ENCODE measurements at regions not wholly inside any gene's neighbourhood (a gene's known extent, or its start where the extent isn't known, plus 50 kb on each side); places are given as distances from the start of the nearest gene placed in this dataset.

- DNase-seq, result no peak
- Mint-ChIP-seq H3K4me3 (ENCODE audit: unreplicated experiment) (no peak overlapping the region), H3K9me3 (ENCODE audit: unreplicated experiment) (peaks cover 1% of the 10 kb centered on the region), H3K27ac (ENCODE audit: unreplicated experiment) (no peak overlapping the region), H3K36me3 (ENCODE audit: unreplicated experiment) (peaks cover 5% of the 10 kb centered on the region), H3K27me3 (ENCODE audit: unreplicated experiment) (no peaks in the 10 kb centered on the region), H3K4me1 (ENCODE audit: low read depth, unreplicated experiment) (no peaks in the 10 kb centered on the region)
- no peak for TF ChIP-seq CTCF (IDR thresholded peaks at IDR 0.05; ENCODE audit: partially characterized antibody, unreplicated experiment)
These were observed 146.9 kb upstream of the RAB11FIP2 start for GRCh38 chr10:118193642-118194041.

- H3K27me3 Mint-ChIP-seq (ENCODE audit: unreplicated experiment), result no peaks in the 10 kb centered on the region
- H3K4me1 Mint-ChIP-seq (ENCODE audit: low read depth, unreplicated experiment), result no peaks in the 10 kb centered on the region
- H3K4me3 Mint-ChIP-seq (ENCODE audit: unreplicated experiment), result no peak overlapping the region
- no peak for TF ChIP-seq CTCF (IDR thresholded peaks at IDR 0.05; ENCODE audit: partially characterized antibody, unreplicated experiment)
- H3K9me3 Mint-ChIP-seq (ENCODE audit: unreplicated experiment), result no peaks in the 10 kb centered on the region
- peaks cover 8% of the 10 kb centered on the region for H3K36me3 Mint-ChIP-seq (ENCODE audit: unreplicated experiment)
- DNase-seq, result no peak
- H3K27ac Mint-ChIP-seq (ENCODE audit: unreplicated experiment), result no peak overlapping the region
These were observed 134.3 kb upstream of the RAB11FIP2 start for GRCh38 chr10:118181021-118181420.

GRCh38 chr10:118175148-118175547 lies 128.4 kb upstream of the RAB11FIP2 start:
- Mint-ChIP-seq H3K27ac (ENCODE audit: unreplicated experiment) (no peak overlapping the region), H3K4me1 (ENCODE audit: low read depth, unreplicated experiment) (no peaks in the 10 kb centered on the region)

GRCh38 chr10:118173296-118173695 lies 126.6 kb upstream of the RAB11FIP2 start:
- Mint-ChIP-seq H3K27me3 (ENCODE audit: unreplicated experiment) (no peaks in the 10 kb centered on the region), H3K4me3 (ENCODE audit: unreplicated experiment) (no peak overlapping the region), H3K4me1 (ENCODE audit: low read depth, unreplicated experiment) (no peaks in the 10 kb centered on the region), H3K9me3 (ENCODE audit: unreplicated experiment) (no peaks in the 10 kb centered on the region), H3K36me3 (ENCODE audit: unreplicated experiment) (peaks cover 6% of the 10 kb centered on the region), H3K27ac (ENCODE audit: unreplicated experiment) (no peak overlapping the region)
- no peak for TF ChIP-seq CTCF (IDR thresholded peaks at IDR 0.05; ENCODE audit: partially characterized antibody, unreplicated experiment)
- DNase-seq, result no peak

More at GRCh38 chr10:118175148-118175547, 128.4 kb upstream of the RAB11FIP2 start:
- H3K4me3 Mint-ChIP-seq (ENCODE audit: unreplicated experiment), result no peak overlapping the region
- no peak for DNase-seq
- H3K9me3 Mint-ChIP-seq (ENCODE audit: unreplicated experiment), result no peaks in the 10 kb centered on the region
- peaks cover 6% of the 10 kb centered on the region for H3K36me3 Mint-ChIP-seq (ENCODE audit: unreplicated experiment)
- no peaks in the 10 kb centered on the region for H3K27me3 Mint-ChIP-seq (ENCODE audit: unreplicated experiment)
- TF ChIP-seq CTCF (IDR thresholded peaks at IDR 0.05; ENCODE audit: partially characterized antibody, unreplicated experiment), result no peak

GRCh38 chr10:118171861-118172260 lies 125.1 kb upstream of the RAB11FIP2 start:
- no peak for DNase-seq
- H3K4me1 Mint-ChIP-seq (ENCODE audit: low read depth, unreplicated experiment), result no peaks in the 10 kb centered on the region
- H3K27me3 Mint-ChIP-seq (ENCODE audit: unreplicated experiment), result no peaks in the 10 kb centered on the region
- peaks cover 6% of the 10 kb centered on the region for H3K36me3 Mint-ChIP-seq (ENCODE audit: unreplicated experiment)
- H3K4me3 Mint-ChIP-seq (ENCODE audit: unreplicated experiment), result no peak overlapping the region
- H3K9me3 Mint-ChIP-seq (ENCODE audit: unreplicated experiment), result no peaks in the 10 kb centered on the region
- no peak for TF ChIP-seq CTCF (IDR thresholded peaks at IDR 0.05; ENCODE audit: partially characterized antibody, unreplicated experiment)
- H3K27ac Mint-ChIP-seq (ENCODE audit: unreplicated experiment), result no peak overlapping the region

Data from glutamatergic neuron (in vitro differentiated cells).